Gastroesophageal sphincter (tissue), 3 donors: ENCODE measurements at regions not wholly inside any gene's neighbourhood (a gene's known extent, or its start where the extent isn't known, plus 50 kb on each side); places are given as distances from the start of the nearest gene placed in this dataset.

Source experiments
- CTCF ChIP-seq, 4 experiments: fragments of 200-600 bp in 2 of 4; fragments of 450-650 bp in 2 of 4; sonication (generic) in 1 of 4; IDR thresholded peaks; one replicate each; pipeline ENCODE4 v1.5.1; 2017 to 2019; ENCODE audit warnings: antibody characterized with exemption in 4 of 4, mild to moderate bottlenecking in 2 of 4, moderate library complexity in 2 of 4
- POLR2A ChIP-seq, 2 donors: fragments of 450-650 bp; IDR thresholded peaks; one replicate each; pipeline ENCODE4 v1.6.1; 2017; ENCODE audit warnings: antibody characterized with exemption in 2 of 2, mild to moderate bottlenecking in 2 of 2, moderate library complexity in 1 of 2
- POLR2AphosphoS5 ChIP-seq: sonication (generic); formaldehyde crosslinking; IDR thresholded peaks from one replicate; pipeline ENCODE4 v1.6.1; 2017; ENCODE audit warnings: antibody characterized with exemption

- TF ChIP-seq CTCF (IDR thresholded peaks at IDR 0.05), result no peak
- TF ChIP-seq POLR2A (IDR thresholded peaks at IDR 0.05), result no peak
- no peak for TF ChIP-seq POLR2AphosphoS5
These were observed 109.5 kb downstream of the ADRA2A start for GRCh38 chr10:111186358-111186757.
